ENCODE measurements at regions not wholly inside any gene's neighbourhood (a gene's known extent, or its start where the extent isn't known, plus 50 kb on each side); places are given as distances from the start of the nearest gene placed in this dataset.

DNA sequence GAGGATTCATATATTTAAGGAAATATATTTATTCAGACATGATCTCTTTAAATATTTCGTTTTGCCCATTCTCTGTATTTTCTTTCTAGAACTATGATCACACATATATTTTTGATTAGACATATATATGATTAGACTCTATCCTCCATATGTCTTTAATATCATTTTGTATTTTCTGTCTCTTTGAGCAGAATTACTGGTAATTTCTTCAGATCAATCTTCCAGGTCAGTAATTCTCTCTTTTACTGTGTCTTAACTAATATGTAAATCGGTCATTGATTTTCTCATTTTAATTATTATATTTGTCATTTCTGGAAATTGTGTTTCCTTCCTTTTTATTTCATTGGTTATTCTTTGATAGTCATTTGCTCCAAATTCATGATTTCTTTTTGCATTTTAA lies 586.2 kb downstream of the NR2F2 start:
- Histone ChIP-seq H2AFZ (replicated peaks; ENCODE audit: low read length, poor library complexity) (no peak overlapping the region), H3K56ac (ENCODE audit: extremely low read depth, insufficient read depth, low read length) (no peak overlapping the region), H3K4me3 (ENCODE audit: insufficient read depth, low read depth, low read length) (no peak overlapping the region), H3K14ac (replicated peaks; ENCODE audit: low read depth, low read length) (no peak overlapping the region), H3K4me2 (ENCODE audit: low read depth, low read length) (no peak overlapping the region), H3K27ac (ENCODE audit: insufficient read depth, low read length) (no peak overlapping the region), H3K23ac (ENCODE audit: low read depth, low read length) (no peak overlapping the region), H3K79me1 (ENCODE audit: low read depth in 1 of 2, low read length in 2 of 2) (no peaks in the 10 kb centered on the region), H3K4me1 (ENCODE audit: control insufficient read depth, insufficient read depth, low read length) (no peaks in the 10 kb centered on the region), H3K18ac (ENCODE audit: low read depth, low read length) (no peak overlapping the region), H2BK15ac (ENCODE audit: low read depth, low read length) (no peak overlapping the region), H4K91ac (ENCODE audit: insufficient read depth, low read depth, low read length) (no peak overlapping the region), H3K9me1 (ENCODE audit: insufficient read depth, low read length) (no peaks in the 10 kb centered on the region), H2AK5ac (ENCODE audit: low read depth, low read length) (no peak overlapping the region), H2BK5ac (ENCODE audit: low read depth, low read length, poor library complexity, severe bottlenecking) (no peak overlapping the region), H3K9me3 (ENCODE audit: control insufficient read depth, insufficient read depth, low read length) (peaks cover 12% of the 10 kb centered on the region), H3K9ac (ENCODE audit: low read depth, low read length) (no peak overlapping the region), H4K5ac (ENCODE audit: low read depth, low read length) (no peak overlapping the region), H4K8ac (ENCODE audit: low read depth in 2 of 2, low read length in 2 of 2) (no peak overlapping the region), H2AK9ac (replicated peaks; ENCODE audit: low read depth, low read length, poor library complexity) (no peak overlapping the region), H3K4ac (ENCODE audit: low read depth, low read length) (no peak overlapping the region), H2BK20ac (ENCODE audit: low read depth, low read length) (no peak overlapping the region), H3K36me3 (ENCODE audit: control insufficient read depth, insufficient read depth, low read length) (no peaks in the 10 kb centered on the region), H3K27me3 (ENCODE audit: control insufficient read depth, insufficient read depth, low read length) (no peaks in the 10 kb centered on the region), H4K20me1 (ENCODE audit: insufficient read depth, low read length) (no peaks in the 10 kb centered on the region), H2BK120ac (ENCODE audit: low read depth, low read length) (no peak overlapping the region)
- TF ChIP-seq RCOR1 (IDR thresholded peaks at IDR 0.05; ENCODE audit: insufficient replicate concordance, low read length) (no peak), RAD21 (IDR thresholded peaks at IDR 0.05; ENCODE audit: low read length) (no peak), BHLHE40 (IDR thresholded peaks at IDR 0.05; ENCODE audit: low read depth, low read length) (no peak), MAZ (IDR thresholded peaks at IDR 0.05; ENCODE audit: borderline replicate concordance, low read depth, low read length) (no peak), NFE2L2 (IDR thresholded peaks at IDR 0.05; ENCODE audit: low read depth, low read length) (no peak), RFX5 (IDR thresholded peaks at IDR 0.05; ENCODE audit: low read depth, low read length) (no peak)
- TF ChIP-seq, protein P1, sequence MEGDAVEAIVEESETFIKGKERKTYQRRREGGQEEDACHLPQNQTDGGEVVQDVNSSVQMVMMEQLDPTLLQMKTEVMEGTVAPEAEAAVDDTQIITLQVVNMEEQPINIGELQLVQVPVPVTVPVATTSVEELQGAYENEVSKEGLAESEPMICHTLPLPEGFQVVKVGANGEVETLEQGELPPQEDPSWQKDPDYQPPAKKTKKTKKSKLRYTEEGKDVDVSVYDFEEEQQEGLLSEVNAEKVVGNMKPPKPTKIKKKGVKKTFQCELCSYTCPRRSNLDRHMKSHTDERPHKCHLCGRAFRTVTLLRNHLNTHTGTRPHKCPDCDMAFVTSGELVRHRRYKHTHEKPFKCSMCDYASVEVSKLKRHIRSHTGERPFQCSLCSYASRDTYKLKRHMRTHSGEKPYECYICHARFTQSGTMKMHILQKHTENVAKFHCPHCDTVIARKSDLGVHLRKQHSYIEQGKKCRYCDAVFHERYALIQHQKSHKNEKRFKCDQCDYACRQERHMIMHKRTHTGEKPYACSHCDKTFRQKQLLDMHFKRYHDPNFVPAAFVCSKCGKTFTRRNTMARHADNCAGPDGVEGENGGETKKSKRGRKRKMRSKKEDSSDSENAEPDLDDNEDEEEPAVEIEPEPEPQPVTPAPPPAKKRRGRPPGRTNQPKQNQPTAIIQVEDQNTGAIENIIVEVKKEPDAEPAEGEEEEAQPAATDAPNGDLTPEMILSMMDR (conservative IDR thresholded peaks at IDR 0.05; ENCODE audit: low read depth, low read length) = no peak
- no peak for DNase-seq
- no TSS peak for BruUV-seq (replicated peaks)
- ATAC-seq (ENCODE audit: low read depth) = no peak
- intact Hi-C loops (cut with micrococcal nuclease) = no loop called here
- CTCF ChIA-PET = no interaction called here
- POLR2A ChIA-PET (ENCODE audit: unreplicated experiment) = no interaction called here
- WGBS, 2 experiments (ENCODE audit: extremely low coverage in 2 of 2, insufficient read length in 1 of 2) = no CpG with 5 or more reads among the region's 2 CpGs
- in situ Hi-C loops (cut with MboI; ENCODE audit: low sequenced_read_pairs) = no loop called here
- dilution Hi-C loops (cut with HindIII; ENCODE audit: low sequenced_read_pairs, unreplicated experiment) = no loop called here

Measured in IMR-90 (cell line).